HG02943 (cell line): ENCODE measurements at regions not wholly inside any gene's neighbourhood (a gene's known extent, or its start where the extent isn't known, plus 50 kb on each side); places are given as distances from the start of the nearest gene placed in this dataset.

Experiments used
- ATAC-seq: cut with Tn5 transposase; IDR thresholded peaks from one replicate; pipeline ENCODE4 v1.9.1; 2021; ENCODE audit warnings: mild to moderate bottlenecking, low read depth, moderate library complexity; ENCODE audit not compliant: unreplicated experiment

- ATAC-seq, result no peak
Observed at GRCh38 chr5:18091142-18091541, 456.9 kb downstream of the TAF11L14 start.

DNA sequence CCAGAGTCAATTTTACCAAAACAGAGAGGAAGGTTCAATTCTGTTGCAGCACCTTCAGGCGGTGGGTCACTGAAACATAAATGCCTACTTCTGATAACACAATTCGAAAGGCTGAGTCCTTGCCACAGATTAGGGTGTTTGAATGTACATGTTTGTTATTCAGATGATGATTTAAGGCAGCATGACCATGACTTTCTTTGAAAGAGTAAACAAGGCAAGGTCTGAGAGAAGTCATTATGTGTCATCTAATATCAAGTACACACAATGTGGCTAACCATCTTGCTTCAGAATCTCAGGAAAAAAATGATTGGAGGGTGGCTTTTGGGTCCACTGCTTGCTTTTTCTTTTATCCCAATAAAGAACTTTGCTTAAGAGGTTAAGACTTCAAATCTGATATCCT, 457.5 kb downstream of the TAF11L14 start:
- no peak for ATAC-seq

GRCh38 chr5:18095061-18095460, 460.8 kb downstream of the TAF11L14 start:
- no peak for ATAC-seq

DNA sequence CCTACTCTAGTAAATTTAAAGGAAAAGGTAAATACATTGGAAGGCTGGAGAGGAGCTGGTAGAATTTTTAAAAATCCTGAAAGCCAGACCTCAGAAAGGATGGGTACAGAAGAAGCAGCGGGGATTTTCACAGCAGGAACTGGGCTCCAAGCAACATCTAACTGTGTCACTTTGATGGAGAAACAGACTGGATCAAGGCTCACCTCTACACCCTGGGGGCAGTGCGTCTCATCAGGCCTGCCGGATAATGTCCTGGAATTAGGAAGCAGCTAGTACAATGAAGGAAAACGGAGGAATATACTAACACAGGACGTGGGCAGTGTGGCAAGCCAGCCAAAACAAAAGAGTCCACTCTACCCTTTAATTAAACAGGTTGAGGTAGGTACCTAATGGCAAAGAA, 463.6 kb downstream of the TAF11L14 start:
- ATAC-seq, result no peak

DNA sequence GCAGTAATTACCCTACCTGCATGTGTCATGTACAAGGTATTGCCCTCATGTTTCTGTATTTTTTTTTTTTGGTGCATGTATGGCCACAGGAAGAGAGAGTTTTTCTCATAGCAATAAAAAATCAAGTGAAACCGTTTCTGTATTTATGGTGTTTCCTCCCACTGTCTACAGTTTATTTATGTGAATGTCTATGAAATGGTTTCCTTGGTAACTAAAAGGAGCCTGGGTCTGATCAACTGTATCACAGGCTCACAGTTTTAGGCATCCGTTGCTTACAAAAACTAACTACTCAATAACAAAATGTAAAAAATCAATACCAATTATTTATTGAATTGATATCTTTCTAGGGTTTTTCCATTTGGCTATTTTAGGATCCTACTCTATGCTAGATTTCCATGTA, 464.4 kb downstream of the TAF11L14 start:
- ATAC-seq, result no peak

- ATAC-seq, result no peak
Observed at GRCh38 chr5:18099261-18099660, 465.0 kb downstream of the TAF11L14 start.

DNA sequence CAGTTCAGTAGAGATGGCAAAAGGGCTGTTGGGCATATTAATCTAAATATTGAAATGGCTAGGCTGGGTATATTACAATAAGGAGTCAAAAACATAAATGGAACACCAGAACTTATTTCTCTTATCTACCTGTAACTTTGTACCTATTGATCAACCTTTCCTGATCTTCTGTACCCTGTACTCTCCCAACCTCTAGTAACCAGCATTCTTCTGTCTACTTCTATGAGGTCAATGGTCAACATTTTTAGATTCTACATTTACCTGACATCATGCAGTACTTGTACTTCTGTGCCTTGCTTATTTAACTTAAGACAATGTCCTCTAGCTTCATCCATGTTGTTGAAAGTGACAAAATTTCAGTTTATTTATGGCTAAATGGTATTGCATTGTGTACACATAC, 467.3 kb downstream of the TAF11L14 start:
- ATAC-seq, result no peak

DNA sequence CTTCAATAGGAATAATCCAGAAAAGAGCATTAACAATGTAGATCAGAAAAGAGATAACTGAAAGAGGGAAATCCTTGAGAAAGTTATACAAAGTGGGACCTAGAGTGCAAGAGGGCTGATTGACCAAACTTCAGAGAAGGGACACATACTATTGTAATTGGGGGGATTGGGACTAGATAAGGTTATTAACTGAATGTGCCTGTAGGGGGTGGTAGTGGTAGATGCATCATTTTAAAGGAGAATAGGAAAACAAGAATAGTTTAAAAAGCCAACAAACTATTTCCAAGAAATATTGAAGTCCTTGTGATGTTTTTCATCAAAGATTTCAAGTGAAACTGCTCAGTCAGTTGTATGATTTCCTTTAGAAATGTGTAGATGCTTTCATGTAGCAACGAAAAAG, 468.5 kb downstream of the TAF11L14 start:
- ATAC-seq, result no peak

- no peak for ATAC-seq
Observed at GRCh38 chr5:18105449-18105848, 471.2 kb downstream of the TAF11L14 start.

- ATAC-seq, result no peak
Observed at GRCh38 chr5:18111906-18112465, 477.7 kb downstream of the TAF11L14 start.

DNA sequence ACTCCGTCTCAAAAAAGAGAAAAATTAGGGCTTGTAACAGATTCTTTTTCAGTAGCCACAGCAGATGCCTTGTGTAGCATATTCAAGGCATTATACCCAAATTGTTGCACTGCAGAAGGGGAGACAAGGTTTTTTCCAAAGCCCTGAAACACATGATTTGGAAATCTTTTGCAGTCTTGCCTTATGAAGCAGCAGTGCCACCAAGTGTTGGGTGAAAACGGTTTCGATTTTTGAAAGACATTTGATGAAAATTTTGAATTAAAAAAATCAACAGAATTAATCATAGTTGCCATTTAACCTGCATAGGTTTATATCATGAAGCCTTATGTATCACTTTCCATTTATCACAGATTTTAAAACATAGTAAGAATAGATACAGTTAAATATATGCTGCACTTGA, 479.5 kb downstream of the TAF11L14 start:
- no peak for ATAC-seq

DNA sequence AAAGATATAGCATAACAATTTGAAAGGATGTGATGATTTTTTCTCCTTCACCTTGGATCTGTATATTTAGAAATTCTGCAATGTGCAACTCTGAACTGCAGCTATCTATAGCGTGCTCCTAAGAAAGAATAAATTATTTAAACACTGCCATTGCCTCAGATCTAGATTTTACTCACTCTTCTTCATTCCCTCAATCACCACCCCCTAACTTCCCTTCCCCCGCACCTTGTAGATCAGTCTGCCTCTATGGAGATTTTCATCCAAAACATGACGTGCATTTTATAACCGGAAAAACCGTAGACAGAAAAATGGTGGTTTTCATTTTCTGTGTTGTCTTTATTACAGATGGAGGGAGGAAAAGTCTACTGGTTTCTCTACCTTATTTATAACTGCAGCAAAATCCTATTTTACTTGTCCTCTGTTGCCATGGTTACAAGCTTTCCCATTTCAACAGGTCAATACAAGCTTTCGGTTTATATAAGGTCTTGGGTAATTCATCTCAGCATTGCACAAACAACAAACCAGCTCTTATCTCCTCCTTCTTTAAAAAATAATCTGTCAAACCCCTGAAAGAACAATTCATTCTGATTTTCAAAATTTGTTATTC, 480.0 kb downstream of the TAF11L14 start:
- no peak for ATAC-seq

GRCh38 chr5:18117968-18118367, 483.7 kb downstream of the TAF11L14 start:
- no peak for ATAC-seq

DNA sequence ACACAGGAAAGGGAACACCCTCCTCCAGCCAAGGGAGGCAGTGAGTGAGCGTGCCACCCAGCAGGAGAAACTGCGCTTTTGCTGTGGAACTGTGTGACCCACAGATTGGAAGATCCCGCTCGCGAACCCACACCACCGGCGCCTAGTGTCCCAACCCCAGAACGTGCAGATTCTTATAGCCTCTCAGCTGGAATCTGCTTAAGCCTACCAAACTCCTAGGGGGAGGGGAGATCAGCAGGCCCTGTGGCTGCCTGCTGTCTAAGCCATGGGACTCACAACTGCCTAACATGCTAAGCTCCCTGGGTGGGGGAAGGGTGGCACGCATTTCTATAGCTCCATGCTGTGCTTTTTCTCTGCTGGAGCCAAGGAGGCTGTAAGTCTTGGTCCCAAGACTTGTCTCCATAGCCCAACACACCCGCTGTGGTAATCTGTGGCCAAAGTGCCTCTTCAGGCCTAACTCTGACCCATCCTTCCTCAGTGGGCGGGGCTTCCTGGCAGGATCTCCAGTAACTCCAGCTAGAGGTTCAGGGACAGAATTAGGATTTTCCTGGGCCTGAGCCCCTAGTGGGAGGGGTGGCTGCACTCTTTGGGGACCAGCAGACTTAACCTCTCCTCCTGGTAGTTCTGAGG, 485.0 kb downstream of the TAF11L14 start:
- no peak for ATAC-seq

GRCh38 chr5:18141222-18141621, 507.0 kb downstream of the TAF11L14 start:
- no peak for ATAC-seq

- no peak for ATAC-seq
Observed at GRCh38 chr5:18142831-18143230, 508.6 kb downstream of the TAF11L14 start.

- no peak for ATAC-seq
Observed at GRCh38 chr5:18152671-18153070, 518.4 kb downstream of the TAF11L14 start.

DNA sequence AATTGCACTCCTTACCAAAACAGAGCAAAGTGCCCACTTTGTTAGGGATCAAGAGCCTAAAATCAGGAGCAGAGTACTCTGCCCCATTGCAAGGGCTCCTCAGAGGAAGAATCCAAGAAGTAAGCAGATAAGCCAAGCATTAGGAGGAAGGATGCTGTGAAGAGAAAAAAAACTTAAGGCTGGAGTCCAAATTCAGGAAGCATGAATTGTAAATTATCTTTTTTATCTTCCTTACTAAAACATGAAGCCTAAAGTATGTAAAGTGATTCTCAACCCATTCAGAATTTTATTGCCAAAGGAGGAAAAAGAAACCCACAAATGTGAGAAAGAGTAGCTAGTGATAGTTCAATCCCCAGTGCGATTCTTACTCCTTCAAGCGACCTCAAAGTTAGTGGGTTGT, 523.9 kb downstream of the TAF11L14 start:
- ATAC-seq, result no peak

DNA sequence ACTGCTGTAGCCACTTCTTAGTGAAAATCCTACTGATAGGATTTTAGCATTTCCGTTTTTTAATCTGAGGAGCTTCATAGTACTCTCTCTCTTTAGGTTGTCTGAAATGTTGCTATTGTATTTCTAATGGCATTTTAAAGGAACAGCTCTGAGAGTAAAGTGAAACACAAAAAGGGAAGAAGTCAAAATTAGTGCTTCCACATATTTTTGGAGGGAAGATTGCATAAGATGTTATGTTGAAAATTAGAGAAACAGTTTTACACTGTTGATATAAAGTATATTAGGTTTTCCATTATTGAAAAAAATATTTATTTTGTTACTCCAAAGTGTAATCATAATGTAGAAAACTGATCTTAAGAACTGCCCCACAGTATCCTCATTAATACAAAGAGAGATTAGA, 525.1 kb downstream of the TAF11L14 start:
- ATAC-seq, result no peak

DNA sequence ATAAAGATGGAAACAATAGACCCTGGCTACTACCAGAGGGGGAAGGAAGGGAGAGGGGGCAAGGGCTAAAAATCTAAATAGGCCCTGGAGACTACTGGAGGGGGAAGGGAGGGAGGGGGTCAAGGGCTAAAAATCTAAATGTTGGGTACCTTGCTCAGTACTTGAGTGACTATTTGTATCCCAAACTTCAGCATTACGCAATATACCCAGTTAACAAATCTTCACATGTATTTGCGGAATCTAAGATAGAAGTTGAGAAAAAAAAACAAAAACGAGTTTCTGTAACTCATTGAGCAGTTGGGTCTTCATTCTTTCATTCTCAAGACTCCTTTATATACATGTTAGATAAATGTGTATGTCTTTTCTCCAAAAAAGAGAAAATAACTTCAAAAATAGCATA, 537.4 kb downstream of the TAF11L14 start:
- no peak for ATAC-seq

DNA sequence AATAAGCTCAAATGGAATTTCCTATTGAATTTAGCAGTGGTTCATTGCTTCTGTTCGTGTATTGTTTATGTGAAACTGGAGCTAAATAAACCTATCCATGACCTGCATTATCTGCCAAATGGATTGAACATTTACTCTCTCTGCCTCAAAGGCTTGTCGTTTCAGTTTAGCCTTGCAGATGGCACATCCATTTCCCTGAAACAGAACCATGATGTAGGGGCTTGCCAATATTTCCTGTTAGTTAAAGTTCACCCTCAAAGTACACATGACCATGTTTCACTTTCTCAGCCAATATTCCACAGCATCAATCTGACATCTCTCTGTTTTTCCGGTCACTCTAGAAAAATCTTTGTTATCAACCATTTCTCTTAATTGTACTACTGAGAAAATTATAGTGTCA, 545.3 kb downstream of the TAF11L14 start:
- ATAC-seq, result no peak

DNA sequence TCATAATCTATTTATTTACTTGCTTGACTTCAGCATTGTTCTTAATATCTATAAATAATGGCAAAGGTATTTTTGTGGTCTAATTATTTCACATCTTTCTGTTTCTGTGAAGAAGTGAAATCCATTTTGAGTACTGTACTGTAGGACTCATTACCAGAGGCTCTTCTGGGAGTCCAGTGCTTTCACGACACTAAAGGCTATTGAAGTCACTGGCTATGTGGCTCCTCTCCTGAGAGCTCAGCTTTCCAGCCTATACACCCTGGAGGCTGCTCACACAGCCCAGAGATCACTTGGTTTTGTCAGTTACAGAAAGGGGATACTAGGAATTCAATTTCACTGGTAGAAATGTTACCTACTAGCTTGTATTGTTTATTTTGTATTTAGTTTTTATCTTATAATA, 547.3 kb downstream of the TAF11L14 start:
- no peak for ATAC-seq
